ENCODE measurements at regions not wholly inside any gene's neighbourhood (a gene's known extent, or its start where the extent isn't known, plus 50 kb on each side); places are given as distances from the start of the nearest gene placed in this dataset.

DNA sequence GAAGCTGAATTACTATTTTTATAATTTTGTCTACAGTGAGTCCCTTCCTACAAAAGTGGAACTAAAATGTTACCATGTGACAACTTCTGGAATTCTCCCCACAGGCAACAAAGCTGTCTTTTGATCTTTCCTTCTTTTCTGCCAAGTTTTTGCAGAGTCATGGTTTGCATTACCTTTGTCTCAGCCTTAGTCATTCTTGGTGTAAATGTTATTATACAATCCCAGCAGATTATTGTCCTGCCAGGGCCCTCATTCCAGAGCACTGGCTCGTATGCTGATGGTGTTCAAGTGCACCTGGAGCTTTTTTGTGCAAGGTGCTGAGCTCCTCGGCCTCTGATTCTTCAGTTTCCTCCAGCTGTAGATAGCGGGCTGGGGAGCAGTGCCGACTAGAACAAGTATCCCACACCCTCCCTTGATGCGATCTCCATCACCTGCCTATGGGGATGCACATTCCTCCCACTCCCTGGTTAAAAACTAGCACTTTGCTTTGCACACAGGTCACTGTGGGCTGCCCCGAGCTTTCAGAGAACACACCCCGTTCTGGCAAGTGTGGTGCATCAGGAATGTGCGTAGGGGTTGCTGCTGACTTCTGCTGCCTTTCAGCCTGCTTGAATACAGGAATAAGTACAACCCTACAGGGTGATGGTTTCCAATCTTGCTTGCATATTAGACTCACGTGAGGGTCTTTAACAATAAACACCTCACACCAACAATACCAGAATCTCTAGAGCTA, 263.6 kb downstream of the RNF144A start:
- TF ChIP-seq POLR2AphosphoS5 (IDR thresholded peaks at IDR 0.05; ENCODE audit: low read depth, low read length) (no peak), SIN3A (IDR thresholded peaks at IDR 0.05; ENCODE audit: borderline replicate concordance, insufficient read depth, low read length) (no peak)
